ENCODE measurements at regions not wholly inside any gene's neighbourhood (a gene's known extent, or its start where the extent isn't known, plus 50 kb on each side); places are given as distances from the start of the nearest gene placed in this dataset.

DNA sequence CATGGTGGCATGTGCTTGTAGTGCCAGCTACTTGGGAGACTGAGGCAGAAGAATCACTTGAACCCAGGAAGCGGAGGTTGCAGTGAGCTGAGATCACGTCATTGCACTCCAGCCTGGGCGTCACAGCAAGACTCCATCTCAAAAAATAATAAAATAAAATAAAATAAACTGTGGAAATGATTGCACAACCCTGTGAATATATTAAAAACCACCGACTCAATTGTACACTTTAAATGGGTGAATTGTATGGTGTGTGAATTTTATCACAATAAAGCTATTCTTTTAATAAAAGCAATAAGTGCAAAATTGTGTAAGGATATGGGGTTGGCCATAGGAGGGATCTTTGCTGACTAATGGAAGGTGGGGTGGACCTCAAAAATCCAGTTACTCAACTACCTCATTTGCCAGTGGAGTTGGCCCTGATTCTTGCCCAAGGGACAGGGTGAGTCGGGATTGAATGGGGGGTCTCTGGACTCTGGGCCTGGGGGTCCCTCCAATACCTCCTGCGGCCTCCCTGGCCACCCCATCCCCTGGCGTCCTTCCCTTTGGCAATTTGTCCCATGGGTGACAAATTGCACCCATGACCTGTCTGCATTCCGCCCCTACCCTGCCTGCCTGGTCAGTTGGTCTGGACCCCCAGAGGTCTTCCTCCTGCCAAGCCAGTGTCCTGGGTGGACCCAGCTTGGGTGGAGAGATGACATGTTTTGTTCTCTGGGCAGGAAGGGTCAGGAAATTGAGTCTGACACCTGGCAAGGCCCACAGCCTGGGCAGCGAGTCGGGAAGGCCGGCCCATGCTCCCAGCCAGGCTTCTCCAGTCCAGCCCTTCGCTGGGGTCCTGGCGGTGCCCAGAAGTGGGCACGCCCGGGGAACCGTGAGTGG lies 61.7 kb upstream of the ELN start:
- DNase-seq: no peak

DNA sequence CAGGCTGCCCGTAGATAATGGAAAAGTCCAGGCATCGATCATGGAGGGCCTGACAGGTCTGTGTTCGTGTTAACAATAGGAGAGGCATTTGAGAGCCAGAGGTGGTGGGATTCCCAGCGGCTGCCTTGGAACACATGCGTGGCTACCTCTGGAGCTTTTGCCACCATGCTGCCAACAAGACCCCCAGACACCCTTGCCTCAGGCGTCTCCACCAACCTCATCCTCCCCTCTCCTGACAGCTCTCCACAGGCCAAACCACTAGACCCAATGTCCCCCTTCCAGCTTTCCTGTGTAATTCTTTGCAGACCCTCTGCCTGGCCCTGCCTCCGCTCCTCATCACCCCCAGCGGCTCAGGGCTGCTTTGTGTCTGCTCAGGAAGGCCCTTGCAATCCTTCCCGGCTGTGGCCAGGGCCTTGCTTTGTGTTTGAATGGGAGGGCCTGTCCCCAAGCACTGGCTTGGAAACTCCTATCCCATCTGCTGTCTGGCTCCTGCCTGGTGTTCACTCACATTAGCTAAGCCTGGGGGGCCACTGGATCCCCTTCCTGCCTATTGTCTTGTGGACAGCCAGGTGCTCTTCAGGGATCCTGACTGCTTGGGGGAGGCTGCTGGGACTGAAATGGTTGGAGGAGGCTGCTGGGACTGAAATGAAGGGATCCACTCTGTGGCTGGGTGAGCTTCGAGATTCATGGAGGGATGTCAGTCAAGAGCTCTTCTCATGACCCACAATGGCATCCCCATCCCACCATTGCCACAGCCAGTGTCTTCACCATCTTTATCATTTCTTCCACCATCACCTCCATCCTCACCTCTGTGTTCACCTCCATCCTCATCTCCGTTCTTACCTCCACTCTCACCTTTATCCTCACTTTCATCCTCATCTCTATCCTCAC lies 60.8 kb upstream of the ELN start:
- DNase-seq: no peak

DNA sequence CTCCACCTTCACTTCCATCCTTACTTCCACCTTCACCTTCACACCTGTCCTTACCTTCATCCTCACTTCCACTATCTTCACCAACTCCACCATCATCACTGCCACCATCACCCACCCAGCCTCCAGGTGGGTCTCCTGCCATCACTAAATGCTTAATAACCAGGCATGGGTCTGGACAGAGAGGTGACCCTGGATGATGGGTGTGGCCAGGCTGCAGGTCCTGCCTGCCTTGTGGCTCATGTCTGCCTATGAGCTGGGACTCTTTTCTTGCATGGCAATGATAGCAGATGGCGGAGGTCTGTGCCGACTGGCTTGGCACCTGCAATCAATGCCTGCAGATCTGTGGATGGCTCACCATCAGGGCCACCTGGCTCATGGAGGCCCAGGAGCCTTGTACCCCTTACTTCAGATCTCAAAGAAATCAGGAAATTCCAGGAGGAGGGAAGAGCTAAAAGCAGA lies 60.1 kb upstream of the ELN start:
- no peak for DNase-seq

DNA sequence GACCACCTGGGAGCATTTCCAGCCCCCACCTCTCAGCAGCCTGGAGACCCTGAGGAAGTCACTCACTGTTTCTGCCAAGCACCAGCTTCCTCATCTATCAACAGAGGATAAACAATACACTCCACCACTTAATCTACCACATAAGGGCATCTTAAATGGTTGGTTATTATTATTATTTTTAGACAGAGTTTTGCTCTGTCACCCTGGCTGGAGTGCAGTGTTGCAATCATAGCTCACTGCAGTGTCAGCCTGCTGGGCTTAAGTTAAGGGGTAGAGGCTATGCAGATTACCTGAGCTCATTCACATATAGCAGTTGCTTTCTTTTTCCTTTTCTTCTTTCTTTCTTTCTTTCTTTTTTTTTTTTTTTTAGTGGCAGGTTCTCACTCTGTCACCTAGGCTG lies 59.5 kb upstream of the ELN start:
- no peak for DNase-seq

DNA sequence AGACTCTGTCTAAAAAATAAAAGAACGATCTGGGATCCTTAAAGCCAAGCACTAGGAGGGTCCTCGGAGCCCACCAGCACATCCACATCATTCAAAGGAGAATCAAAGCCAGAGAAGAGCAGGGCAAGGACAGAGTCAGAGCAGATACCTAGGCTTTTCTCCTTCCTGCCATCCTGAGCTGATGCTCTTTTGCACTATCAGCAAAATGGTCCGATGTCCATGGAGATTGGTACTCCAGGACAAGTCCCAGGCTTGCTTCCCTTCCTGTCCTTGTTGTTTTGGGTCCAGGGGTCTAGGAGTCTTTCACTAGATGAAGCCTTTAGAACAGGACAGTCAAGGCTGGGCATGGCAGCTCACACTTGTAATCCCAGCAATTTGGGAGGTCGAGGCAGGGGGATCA lies 58.0 kb upstream of the ELN start:
- no peak for DNase-seq

DNA sequence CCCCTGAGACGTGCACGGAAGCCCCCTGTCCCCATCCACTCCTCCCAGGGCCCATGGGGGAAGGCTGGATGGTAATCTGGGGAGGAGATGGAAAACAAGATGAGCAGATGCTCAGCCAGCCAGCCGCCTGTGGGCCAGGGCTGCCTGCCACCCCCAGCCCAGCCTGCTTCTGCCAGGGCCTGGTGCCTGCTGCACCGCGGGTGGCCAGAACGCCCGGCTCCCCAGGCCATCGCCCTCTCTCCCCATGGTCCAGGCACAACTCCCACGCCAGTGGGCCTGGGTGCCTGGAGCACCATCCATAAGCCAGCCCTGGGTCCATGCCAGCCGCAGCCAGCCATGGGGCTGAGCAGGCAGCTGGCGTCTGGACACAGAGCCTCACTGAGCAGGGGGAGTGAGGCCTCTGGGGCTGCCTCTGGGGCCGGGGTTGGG lies 57.2 kb upstream of the ELN start:
- no peak for DNase-seq

DNA sequence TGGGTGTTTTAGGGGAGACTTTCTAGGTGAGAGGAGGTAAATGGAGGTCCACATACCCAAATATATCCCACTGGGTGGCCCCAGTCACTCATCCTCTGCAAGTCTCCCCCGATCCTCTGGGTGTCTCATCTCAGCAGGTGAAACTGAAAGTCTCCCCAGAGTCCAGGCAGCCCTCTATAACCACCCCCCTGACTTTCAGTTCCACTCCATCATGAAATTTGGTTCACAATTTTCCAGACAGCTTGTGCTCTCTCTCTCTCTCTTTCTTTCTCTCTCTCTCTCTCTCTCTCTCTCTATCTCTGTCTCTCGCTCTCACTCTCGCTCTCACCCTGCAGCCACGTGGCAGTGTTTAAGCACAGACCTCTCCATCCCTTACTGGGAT lies 56.7 kb upstream of the ELN start:
- DNase-seq: no peak

DNA sequence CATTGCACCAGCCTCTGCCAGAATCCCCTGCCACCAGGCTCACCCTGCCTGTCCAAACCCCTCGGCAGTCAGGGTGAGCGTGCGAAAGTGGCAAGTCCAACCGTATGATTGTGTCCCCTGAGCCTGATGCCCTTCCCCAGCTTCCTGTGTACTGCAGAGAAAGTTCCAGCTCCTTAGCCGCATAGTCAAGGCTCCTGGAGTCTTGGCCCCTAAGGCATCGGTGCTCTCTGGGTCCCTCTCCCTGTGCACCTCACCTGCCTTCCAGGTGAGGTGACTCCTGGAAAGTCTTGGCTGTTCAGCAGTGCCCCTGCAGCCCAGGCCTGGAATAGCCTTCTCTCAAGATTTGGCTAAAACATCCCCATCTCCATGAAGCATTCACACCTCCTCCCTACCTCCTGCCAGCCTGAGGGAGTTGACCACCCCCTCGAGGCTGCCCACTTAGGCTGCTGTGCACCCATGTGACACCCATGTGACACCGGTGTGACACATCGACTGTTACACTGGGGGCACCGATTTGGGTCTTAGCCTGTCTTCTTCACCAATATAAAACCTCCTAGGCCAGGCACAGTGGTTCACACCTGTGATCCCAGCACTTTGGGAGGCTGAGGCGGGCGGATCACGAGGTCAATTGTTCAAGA lies 56.1 kb upstream of the ELN start:
- DNase-seq: no peak

DNA sequence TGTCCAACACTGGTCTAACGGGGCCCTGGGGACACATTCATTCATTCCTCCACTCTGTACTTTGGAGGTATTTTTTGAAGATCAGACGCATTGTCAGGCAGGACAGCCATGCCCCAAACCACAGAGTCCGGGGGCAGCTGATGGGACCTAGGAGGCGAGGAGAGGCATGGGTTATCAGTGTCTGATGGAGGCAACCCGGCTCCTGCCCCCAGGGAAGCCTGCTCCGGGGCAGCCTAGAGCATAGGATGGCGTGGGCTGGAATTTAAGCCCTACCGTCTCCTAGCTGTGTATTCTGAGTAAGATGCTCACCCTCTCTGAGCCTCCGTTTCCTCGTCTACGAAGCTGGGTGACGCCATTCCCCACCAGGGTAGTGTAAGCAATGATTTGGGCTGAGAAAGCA lies 55.4 kb upstream of the ELN start:
- DNase-seq: no peak

DNA sequence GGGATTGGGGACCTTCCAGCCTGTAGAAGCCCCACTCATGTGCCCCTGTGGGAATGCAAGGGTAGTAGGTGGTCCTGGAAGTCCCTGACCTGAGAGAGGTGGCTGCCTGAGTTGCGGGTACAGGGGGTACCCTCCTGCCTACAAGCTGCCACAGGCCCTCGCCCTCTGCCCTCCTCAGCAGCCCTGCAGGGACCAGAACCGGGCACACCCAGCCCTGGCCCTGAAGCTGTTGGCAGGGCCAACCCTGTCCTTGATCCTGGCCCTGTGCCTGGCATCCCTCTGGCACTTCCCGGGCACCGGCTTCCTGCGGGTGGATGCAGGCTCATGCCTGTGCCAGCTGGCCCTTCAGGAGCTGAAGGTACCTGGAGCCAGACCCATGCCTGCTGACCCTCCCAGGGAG lies 54.9 kb upstream of the ELN start:
- DNase-seq: no peak

DNA sequence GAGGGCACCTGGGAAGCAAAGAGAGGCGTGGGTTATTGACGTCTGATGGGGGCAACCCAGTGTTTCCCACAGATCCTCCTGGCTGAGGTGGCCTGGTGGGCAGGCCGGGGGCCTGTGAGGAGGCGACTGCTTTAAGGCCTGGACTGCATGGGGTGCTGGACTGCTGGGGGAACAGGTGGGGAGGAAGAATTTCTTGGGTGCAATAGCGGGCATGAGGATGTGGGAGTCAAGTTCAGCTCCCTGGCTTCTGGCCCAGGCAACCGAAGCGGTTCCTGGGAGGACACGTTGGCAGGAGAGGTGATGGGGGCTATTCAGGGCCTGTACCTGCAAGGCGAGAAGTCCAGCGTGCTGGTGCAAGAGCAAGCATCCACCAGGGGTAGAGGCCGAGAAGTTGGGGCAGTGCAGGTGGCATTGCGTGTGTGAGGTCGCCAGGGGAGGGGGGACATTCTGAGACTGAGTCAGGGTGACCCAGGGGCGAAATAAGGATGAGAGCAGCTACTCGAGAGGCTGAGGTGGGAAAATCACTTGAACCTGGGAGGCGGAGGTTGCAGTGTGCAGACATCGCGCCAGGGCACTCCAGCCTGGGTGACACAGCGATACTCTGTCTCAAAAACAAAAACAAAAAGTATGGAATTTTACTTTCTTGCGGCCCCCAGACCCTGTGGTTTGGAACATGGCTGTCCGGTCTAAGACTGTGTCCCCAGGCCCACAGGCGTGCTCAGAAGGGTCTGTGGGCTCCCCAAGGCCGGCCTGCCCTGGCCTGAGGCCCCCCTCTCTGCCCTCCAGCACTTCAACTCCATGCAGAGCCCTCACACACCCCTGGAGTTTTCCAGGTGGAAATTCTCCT lies 53.6 kb upstream of the ELN start:
- DNase-seq: no peak

DNA sequence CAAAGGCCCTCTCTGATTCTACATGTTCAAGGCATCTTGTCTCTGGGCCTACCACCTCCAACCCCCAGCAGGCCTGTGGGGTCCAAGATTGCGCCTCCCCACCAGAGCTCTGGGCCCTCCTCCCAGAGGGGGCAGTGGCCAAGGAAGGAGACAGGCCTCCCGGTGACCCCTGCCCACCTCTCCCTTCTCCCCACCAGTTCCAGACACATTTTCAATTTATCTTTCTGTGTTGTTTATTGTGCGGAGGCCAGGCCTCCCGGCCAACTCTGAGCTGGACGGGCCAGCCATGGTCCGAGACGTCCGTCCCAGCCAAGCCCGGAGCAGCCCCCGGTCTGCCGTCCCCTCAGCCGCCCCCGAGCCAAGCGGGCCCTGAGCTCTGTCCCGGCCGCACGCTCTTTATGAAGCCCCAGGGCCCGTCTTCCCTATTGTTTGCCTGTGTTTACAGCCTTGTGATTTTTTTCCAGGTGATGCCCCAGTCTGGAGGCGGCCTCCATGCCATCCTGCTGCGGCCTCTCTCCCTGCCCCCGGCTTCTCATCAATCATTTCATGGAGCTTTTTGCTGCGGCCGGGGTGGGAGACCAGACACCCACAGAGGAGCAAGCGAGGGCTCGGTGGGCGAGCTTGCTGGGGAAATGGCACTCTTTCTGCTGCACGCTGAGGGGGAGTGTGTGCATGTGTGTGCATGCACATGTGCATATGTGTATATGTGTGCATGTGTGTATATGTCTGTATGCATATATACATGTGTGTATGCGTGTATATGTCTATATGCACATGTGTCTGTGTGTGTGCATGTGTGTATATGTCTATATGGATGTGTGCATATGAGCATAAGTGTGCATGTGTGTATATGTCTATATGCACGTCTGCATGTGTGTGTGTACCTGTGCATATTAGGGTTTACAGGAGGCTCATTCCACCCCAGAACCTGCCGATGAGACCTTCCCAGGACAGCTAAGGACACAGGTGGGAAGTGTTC lies 52.7 kb upstream of the ELN start:
- DNase-seq: no peak

DNA sequence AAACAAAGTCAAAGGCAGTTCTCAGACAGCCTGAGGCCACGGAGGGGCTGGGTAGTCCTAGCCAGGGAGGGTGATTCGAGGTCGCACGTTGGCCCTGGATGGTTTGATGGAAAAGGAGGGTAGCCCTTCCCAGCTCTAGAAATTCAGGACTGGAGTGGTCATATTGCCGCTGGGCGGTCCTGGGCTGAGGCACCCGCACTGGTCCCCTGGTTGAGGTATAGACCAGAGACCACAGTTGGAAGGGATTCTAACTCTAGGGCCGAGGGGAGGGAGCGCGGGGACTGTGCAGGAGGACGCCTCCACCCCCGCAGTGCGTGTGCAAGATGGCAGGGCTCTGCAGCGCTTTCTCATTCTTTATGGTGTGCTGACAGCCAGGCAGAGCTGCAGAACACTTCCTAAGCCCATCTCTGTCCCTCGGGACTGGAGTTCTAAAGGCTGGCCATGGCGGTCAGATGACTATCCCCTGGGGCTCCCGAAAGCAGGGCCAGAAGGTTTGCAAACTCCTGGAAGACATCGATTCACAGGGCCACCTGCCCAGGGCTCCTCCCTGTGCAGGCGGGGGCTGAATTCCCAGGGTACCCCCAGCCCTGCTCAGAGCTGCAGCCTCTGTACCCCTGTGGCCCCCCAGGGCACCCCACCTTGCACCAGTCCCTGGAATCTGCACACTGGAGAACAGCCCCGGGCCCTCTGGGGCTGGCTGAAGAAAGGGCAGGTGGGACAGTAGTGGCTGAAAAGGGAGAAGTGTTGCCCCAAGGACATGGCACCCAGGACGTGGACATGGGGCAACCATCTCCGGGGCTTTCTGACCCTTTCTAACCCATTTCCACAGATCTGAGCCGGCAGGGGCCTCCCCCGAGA lies 51.0 kb upstream of the ELN start:
- DNase-seq: no peak

DNA sequence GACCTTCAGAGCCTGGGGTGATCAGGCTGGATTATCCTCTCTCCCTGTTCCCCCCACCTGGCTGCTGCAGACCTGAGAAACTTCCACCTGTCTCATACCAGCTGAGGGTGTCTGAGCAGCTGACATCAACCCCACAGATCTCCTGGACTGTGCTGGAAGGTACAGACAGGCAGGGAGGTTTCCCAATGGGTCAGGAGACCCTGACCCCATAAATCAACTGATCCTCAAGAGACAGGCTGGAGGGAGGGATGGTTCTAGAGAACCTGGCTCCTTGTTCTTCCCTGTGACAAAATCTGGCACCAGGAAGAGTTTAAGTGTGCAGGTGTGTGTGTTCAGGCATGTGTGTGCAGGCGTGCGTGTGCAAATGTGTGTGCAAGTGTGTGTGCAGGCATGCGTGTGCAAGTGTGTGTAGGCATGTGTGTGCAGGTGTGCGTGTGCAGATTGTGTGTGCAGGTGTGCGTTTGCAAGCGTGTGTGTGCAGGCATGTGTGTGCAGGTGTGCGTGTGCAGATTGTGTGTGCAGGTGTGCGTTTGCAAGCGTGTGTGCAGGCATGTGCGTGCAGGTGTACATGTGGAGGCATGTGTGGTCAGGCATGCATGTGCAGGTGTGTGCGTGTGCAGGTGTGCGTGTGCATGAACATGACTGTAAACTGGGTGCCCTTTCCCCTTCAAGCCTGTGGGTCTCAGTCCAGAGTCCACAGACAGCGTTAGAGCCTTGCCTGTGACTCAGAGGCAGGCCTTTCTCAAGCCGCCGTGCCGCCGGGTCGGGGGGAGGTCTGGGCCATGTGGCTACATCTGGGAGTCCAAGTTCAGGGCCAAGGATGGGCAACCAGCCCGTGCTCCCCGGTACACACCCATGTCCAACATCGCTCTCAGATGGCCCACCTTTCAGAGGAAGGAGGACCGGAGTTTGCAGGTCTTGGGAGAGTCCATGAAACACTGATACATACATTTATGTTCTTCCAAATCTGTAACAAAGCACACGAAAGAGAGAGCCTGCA lies 50.1 kb upstream of the ELN start:
- DNase-seq: no peak
